ENCODE measurements at regions not wholly inside any gene's neighbourhood (a gene's known extent, or its start where the extent isn't known, plus 50 kb on each side); places are given as distances from the start of the nearest gene placed in this dataset.

DNA sequence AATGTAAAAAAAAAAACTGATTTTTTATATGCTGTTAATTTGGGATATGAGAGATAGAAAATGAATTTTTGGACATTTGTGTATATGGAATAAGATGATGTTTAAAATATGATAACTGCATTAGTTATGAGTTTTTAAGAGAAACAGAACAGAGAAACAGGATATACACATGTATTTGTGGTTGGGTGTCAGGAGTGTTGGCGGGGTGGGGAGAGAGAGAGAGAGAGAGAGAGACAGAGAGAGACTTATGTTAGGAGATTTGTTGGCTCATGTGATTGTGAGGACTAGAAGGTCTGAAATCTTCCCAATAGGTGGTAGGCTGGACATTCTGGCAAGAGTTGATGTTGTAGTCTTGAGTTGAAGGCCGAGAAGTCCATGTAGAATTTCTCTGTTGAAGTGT, 1121.6 kb upstream of the GBE1 start:
- Histone ChIP-seq H3K4me3 (ENCODE audit: control insufficient read depth in 1 of 7, extremely low read depth in 1 of 7, insufficient read depth in 4 of 7, low read depth in 2 of 7, low read length in 6 of 7) (no peak overlapping the region), H3K36me3 (ENCODE audit: control insufficient read depth in 4 of 4, insufficient read depth in 4 of 4, low read length in 3 of 4) (no peaks in the 10 kb centered on the region), H3K27me3 (replicated peaks in 2 of 5; ENCODE audit: control insufficient read depth in 4 of 5, insufficient read depth in 5 of 5, low read length in 4 of 5) (no peaks in the 10 kb centered on the region), H3K27ac (ENCODE audit: insufficient read depth in 1 of 2, low read depth in 1 of 2, low read length in 2 of 2, poor library complexity in 1 of 2, severe bottlenecking in 2 of 2) (no peak overlapping the region), H3K4me1 (ENCODE audit: control extremely low read depth in 1 of 4, control insufficient read depth in 4 of 4, insufficient read depth in 4 of 4, low read length in 3 of 4) (no peaks in the 10 kb centered on the region), H3K9me3 (ENCODE audit: control extremely low read depth in 1 of 5, control insufficient read depth in 4 of 5, insufficient read depth in 2 of 5, low read depth in 1 of 5, low read length in 4 of 5) (no peaks in the 10 kb centered on the region)
- POLR2A ChIA-PET: no interaction called here
- DNase-seq: no peak
- 80% methylated on average over 1 of the region's 2 CpGs for WGBS (ENCODE audit: insufficient coverage)
- CTCF ChIA-PET: no interaction called here

DNA sequence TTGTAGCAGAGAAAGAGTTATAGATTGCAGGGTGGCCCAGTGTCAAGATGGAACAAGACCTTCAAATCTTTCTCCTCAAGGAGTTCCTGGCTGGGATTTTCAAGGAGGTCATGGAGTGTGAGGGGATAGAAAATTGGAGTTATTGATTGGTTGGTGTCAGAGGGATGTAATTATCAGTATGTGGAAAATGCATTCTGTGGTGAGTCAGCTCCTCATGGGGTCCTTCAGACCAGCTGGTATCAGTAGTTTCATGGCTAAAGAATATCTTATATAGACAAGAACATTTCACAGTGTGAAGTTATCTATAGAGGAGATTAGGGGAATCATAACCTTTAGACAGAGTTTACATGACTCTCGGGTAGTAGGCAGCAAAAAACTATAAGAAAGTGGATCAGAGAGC, 1114.0 kb upstream of the GBE1 start:
- no peak for DNase-seq
- H3K27me3 ChIP-seq (replicated peaks in 2 of 5; ENCODE audit: control insufficient read depth in 4 of 5, insufficient read depth in 5 of 5, low read length in 4 of 5): no peaks in the 10 kb centered on the region
- H3K36me3 ChIP-seq (ENCODE audit: control insufficient read depth in 4 of 4, insufficient read depth in 4 of 4, low read length in 3 of 4): no peaks in the 10 kb centered on the region
- no peak overlapping the region for H3K27ac ChIP-seq (ENCODE audit: insufficient read depth in 1 of 2, low read depth in 1 of 2, low read length in 2 of 2, poor library complexity in 1 of 2, severe bottlenecking in 2 of 2)
- no CpG with 5 or more reads among the region's 1 CpG for WGBS (ENCODE audit: insufficient coverage)
- CTCF ChIA-PET: no interaction called here
- H3K9me3 ChIP-seq (ENCODE audit: control extremely low read depth in 1 of 5, control insufficient read depth in 4 of 5, insufficient read depth in 2 of 5, low read depth in 1 of 5, low read length in 4 of 5): no peaks in the 10 kb centered on the region
- H3K4me3 ChIP-seq (ENCODE audit: control insufficient read depth in 1 of 7, extremely low read depth in 1 of 7, insufficient read depth in 4 of 7, low read depth in 2 of 7, low read length in 6 of 7): no peak overlapping the region
- POLR2A ChIA-PET: no interaction called here
- no peaks in the 10 kb centered on the region for H3K4me1 ChIP-seq (ENCODE audit: control extremely low read depth in 1 of 4, control insufficient read depth in 4 of 4, insufficient read depth in 4 of 4, low read length in 3 of 4)

DNA sequence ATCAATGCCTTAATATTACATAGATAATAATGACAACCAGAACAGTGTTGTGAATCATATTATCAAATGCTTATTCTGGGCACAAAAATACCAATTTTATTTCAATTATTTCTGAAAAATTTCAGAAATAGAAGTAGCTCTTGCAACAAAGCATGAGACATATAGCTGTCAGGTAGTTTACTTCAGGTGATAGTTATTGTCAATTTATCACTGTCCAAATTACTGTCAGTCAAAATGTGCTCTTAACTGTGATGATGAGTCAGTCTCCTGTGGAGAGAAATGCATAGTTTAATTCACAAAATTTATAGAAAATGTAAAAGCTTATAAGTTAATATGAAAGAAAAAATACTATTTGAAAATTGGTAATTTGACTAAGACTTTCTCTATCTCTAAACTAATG, 1078.4 kb upstream of the GBE1 start:
- CTCF ChIA-PET: no interaction called here
- no peaks in the 10 kb centered on the region for H3K36me3 ChIP-seq (ENCODE audit: control insufficient read depth in 4 of 4, insufficient read depth in 4 of 4, low read length in 3 of 4)
- no peak for DNase-seq
- H3K27ac ChIP-seq (ENCODE audit: insufficient read depth in 1 of 2, low read depth in 1 of 2, low read length in 2 of 2, poor library complexity in 1 of 2, severe bottlenecking in 2 of 2): no peak overlapping the region
- peaks cover 0 to 3% (median 0%) of the 10 kb centered on the region in 5 experiments for H3K9me3 ChIP-seq (ENCODE audit: control extremely low read depth in 1 of 5, control insufficient read depth in 4 of 5, insufficient read depth in 2 of 5, low read depth in 1 of 5, low read length in 4 of 5)
- H3K4me3 ChIP-seq (ENCODE audit: control insufficient read depth in 1 of 7, extremely low read depth in 1 of 7, insufficient read depth in 4 of 7, low read depth in 2 of 7, low read length in 6 of 7): no peak overlapping the region
- no peaks in the 10 kb centered on the region for H3K27me3 ChIP-seq (replicated peaks in 2 of 5; ENCODE audit: control insufficient read depth in 4 of 5, insufficient read depth in 5 of 5, low read length in 4 of 5)
- POLR2A ChIA-PET: no interaction called here
- H3K4me1 ChIP-seq (ENCODE audit: control extremely low read depth in 1 of 4, control insufficient read depth in 4 of 4, insufficient read depth in 4 of 4, low read length in 3 of 4): no peaks in the 10 kb centered on the region

DNA sequence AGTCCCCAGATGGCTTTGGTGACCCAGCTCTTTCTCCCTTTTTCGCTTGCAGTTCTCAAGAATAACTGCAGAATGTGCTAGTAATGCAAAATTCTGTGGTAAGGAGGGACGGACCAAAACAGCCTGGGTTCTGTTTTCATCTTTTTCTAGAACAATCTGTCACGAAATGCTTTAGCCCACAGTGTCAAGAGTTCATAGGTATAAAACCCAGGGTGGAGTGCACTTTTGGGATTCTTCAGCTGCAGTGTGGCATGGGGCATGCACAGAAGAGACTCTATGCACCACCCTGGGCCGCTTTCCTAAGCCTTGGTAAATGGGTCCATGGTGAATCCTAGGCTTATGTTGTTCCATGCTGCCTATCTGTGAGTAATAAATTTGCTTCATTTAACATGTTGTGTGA, 1072.7 kb upstream of the GBE1 start:
- WGBS (ENCODE audit: insufficient coverage): 97% methylated on average over 3 of the region's 4 CpGs
- Histone ChIP-seq H3K9me3 (ENCODE audit: control extremely low read depth in 1 of 5, control insufficient read depth in 4 of 5, insufficient read depth in 2 of 5, low read depth in 1 of 5, low read length in 4 of 5) (peaks cover 0 to 3% (median 0%) of the 10 kb centered on the region in 5 experiments), H3K4me1 (ENCODE audit: control extremely low read depth in 1 of 4, control insufficient read depth in 4 of 4, insufficient read depth in 4 of 4, low read length in 3 of 4) (no peaks in the 10 kb centered on the region), H3K27ac (ENCODE audit: insufficient read depth in 1 of 2, low read depth in 1 of 2, low read length in 2 of 2, poor library complexity in 1 of 2, severe bottlenecking in 2 of 2) (no peak overlapping the region), H3K27me3 (replicated peaks in 2 of 5; ENCODE audit: control insufficient read depth in 4 of 5, insufficient read depth in 5 of 5, low read length in 4 of 5) (no peaks in the 10 kb centered on the region), H3K4me3 (ENCODE audit: control insufficient read depth in 1 of 7, extremely low read depth in 1 of 7, insufficient read depth in 4 of 7, low read depth in 2 of 7, low read length in 6 of 7) (no peak overlapping the region), H3K36me3 (ENCODE audit: control insufficient read depth in 4 of 4, insufficient read depth in 4 of 4, low read length in 3 of 4) (no peaks in the 10 kb centered on the region)
- ChIA-PET POLR2A (no interaction called here), CTCF (no interaction called here)
- no peak for DNase-seq

DNA sequence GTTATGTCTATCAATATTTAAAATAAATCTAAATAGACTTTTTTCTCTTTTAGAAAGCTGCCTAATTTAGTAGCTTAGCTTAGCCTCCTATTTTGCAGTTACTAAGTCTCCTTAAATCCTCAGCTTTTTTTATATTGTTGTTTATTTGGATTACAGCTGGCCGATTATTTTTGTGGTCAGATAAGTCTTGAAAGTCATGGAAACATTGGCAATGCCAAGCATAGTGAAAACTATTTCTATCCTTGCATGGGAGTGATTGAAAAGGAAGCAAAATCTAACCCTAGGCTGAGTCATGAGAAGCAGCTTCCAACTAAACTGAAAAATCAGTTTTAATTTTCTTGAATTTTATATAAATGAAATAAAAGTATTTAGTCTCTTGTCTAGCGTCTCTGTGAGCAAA, 1063.0 kb upstream of the GBE1 start:
- POLR2A ChIA-PET: no interaction called here
- H3K4me3 ChIP-seq (ENCODE audit: control insufficient read depth in 1 of 7, extremely low read depth in 1 of 7, insufficient read depth in 4 of 7, low read depth in 2 of 7, low read length in 6 of 7): no peak overlapping the region
- 100% methylated on average over 1 of the region's 2 CpGs for whole genome bisulfite sequencing (ENCODE audit: insufficient coverage)
- no peaks in the 10 kb centered on the region for H3K36me3 ChIP-seq (ENCODE audit: control insufficient read depth in 4 of 4, insufficient read depth in 4 of 4, low read length in 3 of 4)
- CTCF ChIA-PET: no interaction called here
- DNase-seq: no peak
- peaks cover 0 to 2% (median 0%) of the 10 kb centered on the region in 5 experiments for H3K9me3 ChIP-seq (ENCODE audit: control extremely low read depth in 1 of 5, control insufficient read depth in 4 of 5, insufficient read depth in 2 of 5, low read depth in 1 of 5, low read length in 4 of 5)
- no peak overlapping the region for H3K27ac ChIP-seq (ENCODE audit: insufficient read depth in 1 of 2, low read depth in 1 of 2, low read length in 2 of 2, poor library complexity in 1 of 2, severe bottlenecking in 2 of 2)
- no peaks in the 10 kb centered on the region for H3K27me3 ChIP-seq (replicated peaks in 2 of 5; ENCODE audit: control insufficient read depth in 4 of 5, insufficient read depth in 5 of 5, low read length in 4 of 5)
- H3K4me1 ChIP-seq (ENCODE audit: control extremely low read depth in 1 of 4, control insufficient read depth in 4 of 4, insufficient read depth in 4 of 4, low read length in 3 of 4): no peaks in the 10 kb centered on the region

DNA sequence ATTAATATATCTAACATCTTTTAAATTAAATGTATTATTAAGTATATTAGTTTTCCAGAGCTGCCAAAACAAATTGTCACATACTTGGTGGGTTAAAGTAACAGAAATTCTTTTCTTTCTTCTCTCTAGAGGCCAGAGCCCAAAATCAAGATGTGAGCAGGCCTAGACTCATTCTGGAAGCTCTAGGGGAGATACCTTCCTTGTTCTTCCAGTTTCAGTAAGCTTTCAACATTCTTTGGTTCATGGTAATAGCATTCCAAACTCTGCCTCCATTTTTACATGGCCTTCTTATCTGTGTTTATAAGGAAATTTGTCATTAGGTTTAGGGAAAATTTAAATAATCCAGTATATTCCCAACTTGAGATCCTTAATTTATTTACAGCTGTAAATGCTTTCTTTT, 1054.6 kb upstream of the GBE1 start:
- ChIA-PET CTCF (no interaction called here), POLR2A (no interaction called here)
- no peak for DNase-seq
- H3K4me1 ChIP-seq (ENCODE audit: control extremely low read depth in 1 of 4, control insufficient read depth in 4 of 4, insufficient read depth in 4 of 4, low read length in 3 of 4): no peaks in the 10 kb centered on the region
- no peaks in the 10 kb centered on the region for H3K27me3 ChIP-seq (replicated peaks in 2 of 5; ENCODE audit: control insufficient read depth in 4 of 5, insufficient read depth in 5 of 5, low read length in 4 of 5)
- H3K9me3 ChIP-seq (ENCODE audit: control extremely low read depth in 1 of 5, control insufficient read depth in 4 of 5, insufficient read depth in 2 of 5, low read depth in 1 of 5, low read length in 4 of 5): peaks cover 0 to 4% (median 0%) of the 10 kb centered on the region in 5 experiments
- H3K36me3 ChIP-seq (ENCODE audit: control insufficient read depth in 4 of 4, insufficient read depth in 4 of 4, low read length in 3 of 4): no peaks in the 10 kb centered on the region
- no peak overlapping the region for H3K27ac ChIP-seq (ENCODE audit: insufficient read depth in 1 of 2, low read depth in 1 of 2, low read length in 2 of 2, poor library complexity in 1 of 2, severe bottlenecking in 2 of 2)
- no peak overlapping the region for H3K4me3 ChIP-seq (ENCODE audit: control insufficient read depth in 1 of 7, extremely low read depth in 1 of 7, insufficient read depth in 4 of 7, low read depth in 2 of 7, low read length in 6 of 7)

DNA sequence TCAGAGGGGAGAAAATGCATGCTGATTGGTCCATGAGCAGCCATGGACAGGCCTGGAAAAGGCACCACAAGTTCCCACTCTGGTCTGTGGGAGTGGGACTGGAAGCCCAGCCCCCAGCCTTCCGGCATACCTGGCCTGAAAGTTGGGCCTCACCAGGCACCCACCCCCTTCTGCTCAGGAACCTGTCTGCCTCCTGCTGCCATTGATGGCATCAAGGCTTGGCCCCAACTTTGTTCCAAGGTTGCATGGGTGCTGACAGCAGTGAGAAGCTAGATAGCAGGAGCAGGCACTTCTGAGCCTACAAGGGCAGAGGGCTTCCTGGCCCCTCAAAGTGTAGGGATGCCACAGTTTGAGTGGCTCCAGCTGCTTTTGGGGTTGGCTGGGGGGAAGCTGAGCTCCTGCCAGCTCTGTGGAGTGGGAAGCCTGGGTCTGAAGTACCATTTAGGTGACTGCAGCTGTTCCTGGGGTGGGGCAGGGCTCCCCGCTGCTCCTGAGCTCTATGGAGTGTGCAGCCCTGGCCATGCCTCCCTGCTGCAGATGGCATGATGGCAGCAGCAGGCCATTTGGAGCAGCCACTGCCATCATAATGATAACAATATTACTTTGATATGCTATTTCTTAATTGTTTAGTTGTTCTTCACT, 1054.1 kb upstream of the GBE1 start:
- WGBS (ENCODE audit: insufficient coverage): no CpG with 5 or more reads among the region's 2 CpGs
- CTCF ChIA-PET: no interaction called here

More for the DNA sequence above, 1054.1 kb upstream of the GBE1 start:
- Histone ChIP-seq H3K9me3 (ENCODE audit: control extremely low read depth in 1 of 5, control insufficient read depth in 4 of 5, insufficient read depth in 2 of 5, low read depth in 1 of 5, low read length in 4 of 5) (peaks cover 0 to 4% (median 0%) of the 10 kb centered on the region in 5 experiments), H3K4me3 (ENCODE audit: control insufficient read depth in 1 of 7, extremely low read depth in 1 of 7, insufficient read depth in 4 of 7, low read depth in 2 of 7, low read length in 6 of 7) (no peak overlapping the region), H3K27ac (ENCODE audit: insufficient read depth in 1 of 2, low read depth in 1 of 2, low read length in 2 of 2, poor library complexity in 1 of 2, severe bottlenecking in 2 of 2) (no peak overlapping the region), H3K36me3 (ENCODE audit: control insufficient read depth in 4 of 4, insufficient read depth in 4 of 4, low read length in 3 of 4) (no peaks in the 10 kb centered on the region), H3K4me1 (ENCODE audit: control extremely low read depth in 1 of 4, control insufficient read depth in 4 of 4, insufficient read depth in 4 of 4, low read length in 3 of 4) (no peaks in the 10 kb centered on the region), H3K27me3 (replicated peaks in 2 of 5; ENCODE audit: control insufficient read depth in 4 of 5, insufficient read depth in 5 of 5, low read length in 4 of 5) (no peaks in the 10 kb centered on the region)
- DNase-seq: no peak
- POLR2A ChIA-PET: no interaction called here

All from common myeloid progenitor, CD34-positive (primary cell).